HG02885 (cell line): ENCODE measurements at regions not wholly inside any gene's neighbourhood (a gene's known extent, or its start where the extent isn't known, plus 50 kb on each side); places are given as distances from the start of the nearest gene placed in this dataset.

Experiments
- ATAC-seq: cut with Tn5 transposase; IDR thresholded peaks from one replicate; pipeline ENCODE4 v1.9.1; 2021; ENCODE audit warnings: mild to moderate bottlenecking; ENCODE audit not compliant: unreplicated experiment, poor library complexity

DNA sequence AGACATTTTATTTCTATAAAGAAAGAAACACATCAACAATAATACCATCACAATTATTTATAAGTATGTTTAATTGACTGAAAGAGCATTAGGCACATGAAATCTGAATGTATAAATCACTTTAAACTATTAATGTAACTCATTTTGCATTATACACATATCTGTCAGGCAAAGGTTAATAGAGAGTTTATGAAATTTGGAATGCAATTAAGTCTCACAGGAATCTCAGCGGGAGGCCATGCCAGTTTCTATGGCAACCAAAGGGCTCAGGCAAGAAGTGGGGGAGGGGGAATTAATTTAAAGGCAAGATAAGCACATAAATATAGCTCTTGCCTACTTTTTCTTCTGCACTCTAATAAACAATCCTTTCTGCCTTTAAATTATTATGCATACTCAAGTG, 152.6 kb downstream of the SLC16A9 start:
- no peak for ATAC-seq

DNA sequence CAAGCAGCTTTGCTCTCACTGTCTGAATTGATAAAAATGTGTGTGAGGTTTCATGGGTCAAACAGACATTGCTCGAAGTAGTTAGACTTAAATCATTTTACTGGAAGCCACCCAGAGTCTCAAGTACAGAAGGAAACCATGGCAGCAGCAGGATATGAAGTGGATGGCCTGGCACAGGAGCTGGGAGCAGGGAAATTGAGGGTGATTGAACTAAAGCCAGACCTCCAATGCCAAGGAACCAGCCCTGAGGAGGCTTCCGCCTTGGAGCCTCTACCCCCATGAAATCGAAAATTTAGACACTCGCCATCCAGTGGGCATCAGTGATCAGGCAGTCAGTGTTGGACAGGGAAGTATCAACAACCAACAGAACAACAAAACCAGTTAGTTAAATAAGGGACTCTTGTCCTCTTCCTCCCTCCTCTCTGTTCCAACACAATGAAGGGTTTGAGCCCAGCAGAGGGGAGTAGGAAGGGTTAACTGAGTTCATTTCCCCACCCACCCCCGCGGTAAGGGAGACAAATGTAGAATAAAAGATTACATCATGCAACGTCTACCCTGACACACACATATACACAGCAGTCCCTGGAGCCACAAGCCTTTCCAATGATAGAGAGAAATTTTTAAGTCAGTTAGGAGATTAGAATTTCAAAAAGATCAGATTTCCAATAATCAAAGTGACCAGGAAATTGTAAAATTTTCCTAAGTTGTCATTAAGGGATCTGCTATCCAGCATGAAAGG, 156.3 kb downstream of the SLC16A9 start:
- no peak for ATAC-seq

DNA sequence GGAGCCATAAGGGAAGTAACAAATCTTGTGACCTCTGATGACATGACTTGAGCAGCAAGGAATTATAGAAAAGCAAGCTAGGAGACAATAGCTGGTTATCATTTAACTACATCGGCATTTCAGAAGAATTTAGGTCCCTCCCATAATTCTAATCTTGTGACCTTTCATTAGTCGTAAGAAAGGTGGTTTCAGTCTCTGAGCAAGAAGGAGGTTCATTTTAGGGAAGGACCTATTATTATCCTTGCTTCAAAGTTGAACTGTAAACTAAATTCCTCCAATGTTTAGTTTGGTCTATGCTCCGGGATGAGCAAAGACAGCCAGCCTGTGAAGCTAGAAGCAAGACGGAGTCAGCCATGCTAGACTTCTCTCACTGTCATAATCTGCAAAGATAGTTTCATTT, 159.6 kb downstream of the SLC16A9 start:
- ATAC-seq = no peak

GRCh38 chr10:59538623-59539022, 171.0 kb downstream of the SLC16A9 start:
- no peak for ATAC-seq

DNA sequence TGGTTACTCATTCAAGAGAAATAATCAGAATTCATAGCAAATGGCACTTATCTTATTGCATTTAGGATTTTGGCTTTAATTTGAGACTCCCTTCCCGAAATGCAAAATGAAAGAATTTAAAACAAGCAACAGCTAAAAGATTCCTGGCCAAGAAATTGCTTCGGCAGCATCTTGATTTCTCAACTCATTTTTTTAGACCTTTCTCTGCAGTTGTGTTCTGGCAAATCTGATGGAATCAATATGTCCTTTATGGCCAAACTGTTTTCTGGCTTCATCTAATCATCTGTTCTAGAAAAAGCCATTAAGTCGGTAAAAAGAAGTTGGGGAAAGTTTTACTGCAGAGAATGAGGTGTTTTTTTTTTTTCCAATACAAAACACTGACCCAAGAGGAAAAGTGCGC, 172.1 kb downstream of the SLC16A9 start:
- ATAC-seq = no peak

DNA sequence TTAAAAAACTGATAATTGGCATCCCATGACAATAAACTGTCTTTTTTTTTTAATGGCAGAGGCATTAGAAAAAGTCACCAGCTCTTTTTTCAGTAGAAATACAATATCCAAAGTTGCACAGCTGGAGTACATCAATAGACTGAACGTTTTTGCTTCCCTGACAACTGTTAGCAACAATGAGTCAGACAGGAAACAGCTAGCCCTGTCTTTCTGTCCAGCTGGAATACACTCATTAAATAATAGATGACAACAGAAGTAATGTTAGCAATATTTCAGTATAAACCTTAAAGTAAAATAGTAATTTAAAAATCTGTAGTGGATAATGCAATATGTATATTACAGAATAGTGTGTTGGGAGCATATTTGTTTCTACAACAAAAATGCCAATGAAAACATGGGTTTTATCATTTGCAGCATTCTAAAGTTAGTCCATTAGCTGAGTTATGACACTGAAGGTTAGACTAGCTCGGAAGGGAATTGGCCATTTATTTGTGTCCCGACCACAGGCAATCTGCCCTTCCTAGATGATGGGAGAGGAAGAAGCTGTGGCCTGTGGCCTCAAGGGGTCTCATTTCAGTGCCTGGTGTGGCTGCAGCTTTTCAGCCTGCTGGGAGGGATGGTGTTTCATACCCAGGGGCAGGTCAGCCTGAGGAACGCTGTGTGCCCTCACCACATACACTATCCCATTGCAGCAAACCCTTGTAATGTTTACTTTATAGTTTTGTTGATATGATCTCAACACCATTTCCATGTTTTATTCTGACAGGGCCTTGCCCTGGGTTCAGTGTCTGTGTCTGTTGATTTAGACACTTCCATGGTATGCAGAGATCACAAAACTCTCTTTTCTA, 173.3 kb downstream of the SLC16A9 start:
- no peak for ATAC-seq

GRCh38 chr10:59524348-59524747, 162.0 kb upstream of the FAM13C start:
- no peak for ATAC-seq

DNA sequence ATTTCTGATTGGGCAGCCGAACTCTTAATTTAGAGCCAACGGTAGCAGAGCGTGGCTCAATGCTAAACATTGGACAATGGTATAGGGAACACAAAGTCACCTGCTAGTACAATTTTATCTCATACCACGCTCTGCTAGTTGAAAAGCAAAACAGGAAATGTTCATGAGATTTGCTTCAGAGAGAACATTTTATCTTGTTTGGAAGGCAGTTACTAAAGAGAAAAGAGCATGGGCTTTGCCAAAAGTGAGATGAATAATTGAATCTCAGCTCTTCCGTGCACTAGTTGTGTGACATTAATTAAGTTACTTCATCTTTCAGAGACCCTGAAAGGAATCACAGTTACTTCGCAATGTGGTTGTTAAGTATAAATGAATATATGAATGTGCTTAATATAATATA, 161.5 kb upstream of the FAM13C start:
- no peak for ATAC-seq

- no peak for ATAC-seq
These were observed 155.6 kb upstream of the FAM13C start for GRCh38 chr10:59517996-59518395.

- no peak for ATAC-seq
These were observed 155.1 kb upstream of the FAM13C start for GRCh38 chr10:59517341-59517899.

DNA sequence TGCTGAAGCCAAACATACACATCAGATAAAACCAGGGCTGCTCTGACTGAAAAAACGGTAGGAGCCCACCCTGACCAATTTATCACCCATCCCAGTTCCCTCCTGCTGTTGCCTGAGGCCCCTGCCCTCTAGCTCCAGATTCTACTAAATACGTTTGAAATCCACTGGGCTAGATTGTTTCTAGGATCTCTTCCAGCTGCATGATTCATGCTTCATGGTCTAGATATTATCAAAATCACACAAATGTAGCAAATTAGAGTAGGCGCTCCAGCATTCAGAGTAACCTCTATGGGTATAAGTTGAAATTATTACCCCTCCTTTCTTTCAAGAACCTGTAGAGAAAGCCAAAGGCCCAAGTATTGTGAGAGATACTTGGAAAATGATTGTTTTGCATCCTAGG, 151.2 kb upstream of the FAM13C start:
- no peak for ATAC-seq

DNA sequence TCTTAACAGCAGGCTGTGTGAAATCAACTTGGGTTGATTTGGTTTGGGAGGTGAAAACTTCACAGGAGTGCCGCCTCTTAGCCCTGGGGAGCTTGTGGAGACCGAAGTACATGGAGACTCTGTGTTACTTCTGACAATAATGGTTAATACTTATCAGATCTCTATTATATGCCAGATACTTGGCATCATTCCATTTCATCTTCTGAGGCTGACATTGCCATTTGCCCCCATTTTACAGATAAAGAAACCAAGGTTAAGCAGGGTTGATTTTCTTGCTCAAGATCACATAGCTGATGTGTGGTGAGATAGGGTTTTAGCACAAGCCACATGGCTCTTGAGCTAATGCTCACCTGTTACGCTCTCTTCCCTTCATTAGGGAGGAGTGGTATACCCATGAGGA, 150.6 kb upstream of the FAM13C start:
- no peak for ATAC-seq

GRCh38 chr10:59508956-59509355, 146.6 kb upstream of the FAM13C start:
- no peak for ATAC-seq

- no peak for ATAC-seq
These were observed 145.9 kb upstream of the FAM13C start for GRCh38 chr10:59508296-59508695.

- ATAC-seq = no peak
These were observed 143.6 kb upstream of the FAM13C start for GRCh38 chr10:59505926-59506325.

DNA sequence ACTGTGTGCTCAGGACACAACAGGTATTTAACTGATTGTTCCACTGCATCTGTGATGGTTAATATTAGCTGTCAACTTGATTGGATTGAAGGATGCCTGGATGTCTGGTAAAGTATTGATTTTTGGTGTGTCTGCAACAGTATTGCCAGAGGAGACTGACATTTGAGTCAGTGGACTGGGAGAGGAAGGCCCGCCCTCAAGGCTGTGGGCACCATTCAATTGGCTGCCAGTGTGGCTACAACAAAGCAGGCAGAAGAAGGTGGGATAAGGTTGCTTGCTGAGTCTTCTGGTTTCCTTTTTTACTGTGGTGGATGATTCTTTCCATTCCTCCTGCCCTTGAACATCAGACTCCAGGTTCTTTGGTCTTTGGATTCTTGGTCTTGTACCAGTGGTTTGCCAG, 137.1 kb upstream of the FAM13C start:
- no peak for ATAC-seq

DNA sequence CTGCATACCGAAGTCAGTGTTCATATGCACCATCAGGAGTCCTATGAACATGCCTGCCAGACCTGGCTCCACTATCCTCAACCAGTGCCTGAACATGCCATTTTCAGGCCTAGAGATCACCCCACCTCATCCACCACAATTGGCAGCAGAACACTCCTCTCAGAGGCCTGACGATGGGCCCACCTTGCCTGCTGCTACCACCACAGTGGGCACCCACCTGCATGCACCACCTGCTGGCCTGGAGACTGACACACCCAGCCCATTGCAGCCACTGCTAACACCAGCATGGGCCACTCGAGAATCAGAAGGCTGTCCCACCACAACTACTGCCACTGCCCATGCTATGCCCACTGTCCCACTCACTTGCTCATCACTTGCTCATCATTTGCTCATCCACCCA, 130.7 kb upstream of the FAM13C start:
- ATAC-seq = no peak

- no peak for ATAC-seq
These were observed 117.1 kb upstream of the FAM13C start for GRCh38 chr10:59479426-59479825.

- no peak for ATAC-seq
These were observed 108.2 kb upstream of the FAM13C start for GRCh38 chr10:59470570-59470969.

DNA sequence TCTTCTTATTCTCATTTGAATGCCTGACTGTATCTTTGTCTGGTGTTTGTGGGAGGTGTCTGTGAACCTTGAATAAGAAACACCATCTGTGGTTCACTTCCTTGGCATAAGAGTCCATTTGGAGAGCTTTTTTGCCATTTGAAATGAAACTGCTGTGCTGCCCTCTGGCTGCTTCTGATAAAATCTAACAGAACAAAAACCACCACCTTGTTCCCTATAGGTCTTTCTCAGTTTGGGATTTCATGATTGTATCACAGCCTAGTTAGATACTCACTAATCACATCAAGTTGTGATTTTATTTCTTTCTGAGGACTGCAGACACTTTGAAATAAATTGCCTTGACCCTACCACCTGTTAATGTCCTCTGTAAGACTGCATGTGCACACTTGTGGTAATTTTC, 102.7 kb upstream of the FAM13C start:
- ATAC-seq = no peak

- ATAC-seq = no peak
These were observed 102.1 kb upstream of the FAM13C start for GRCh38 chr10:59464483-59464882.
